KMS-11 (cell line): ENCODE measurements at regions not wholly inside any gene's neighbourhood (a gene's known extent, or its start where the extent isn't known, plus 50 kb on each side); places are given as distances from the start of the nearest gene placed in this dataset.
A peak's percentile ranks its signal among the peaks of the same experiment; 100 is the strongest.

ENCODE experiments used
- H2AFZ ChIP-seq: fragments of 200-600 bp; sonication (generic); 2 replicates; pipeline ENCODE4 v1.6.1; 2016; ENCODE audit warnings: antibody characterized with exemption, mixed run types, low read depth
- H3K27ac ChIP-seq: fragments of 200-600 bp; sonication (generic); 2 replicates; pipeline ENCODE4 v1.6.1; 2016; ENCODE audit warnings: mild to moderate bottlenecking, mixed run types
- H3K27me3 ChIP-seq: fragments of 200-600 bp; sonication (generic); 2 replicates; pipeline ENCODE4 v1.6.1; 2017; ENCODE audit warnings: mild to moderate bottlenecking, low read depth, mixed run types, moderate library complexity; ENCODE audit not compliant: insufficient read depth
- H3K36me3 ChIP-seq: fragments of 200-600 bp; sonication (generic); 2 replicates; pipeline ENCODE4 v1.6.1; 2017; ENCODE audit warnings: mild to moderate bottlenecking, mixed run types; ENCODE audit not compliant: insufficient read depth
- H3K4me1 ChIP-seq: fragments of 200-600 bp; sonication (generic); 2 replicates; pipeline ENCODE4 v1.6.1; 2016; ENCODE audit warnings: mild to moderate bottlenecking, low read depth, mixed run types; ENCODE audit not compliant: poor library complexity, severe bottlenecking
- H3K4me2 ChIP-seq: fragments of 200-600 bp; sonication (generic); 2 replicates; pipeline ENCODE4 v1.7.0; 2016; ENCODE audit warnings: mild to moderate bottlenecking, mixed run types
- H3K4me3 ChIP-seq: fragments of 200-600 bp; sonication (generic); IDR thresholded peaks from 2 replicates; pipeline ENCODE4 v1.6.1; 2017; ENCODE audit warnings: low read depth, low read length, mixed read lengths; ENCODE audit not compliant: insufficient read depth
- H3K79me2 ChIP-seq: fragments of 200-600 bp; sonication (generic); 2 replicates; pipeline ENCODE4 v1.6.1; 2016; ENCODE audit warnings: low read depth, mixed run types; ENCODE audit not compliant: insufficient read depth
- H3K9ac ChIP-seq: fragments of 200-600 bp; sonication (generic); 2 replicates; pipeline ENCODE4 v1.6.1; 2016; ENCODE audit warnings: mild to moderate bottlenecking, mixed run types
- H4K20me1 ChIP-seq: fragments of 200-600 bp; sonication (generic); 2 replicates; pipeline ENCODE4 v1.6.1; 2016; ENCODE audit warnings: mild to moderate bottlenecking, mixed run types; ENCODE audit not compliant: insufficient read depth
- CTCF ChIP-seq: fragments of 200-600 bp; sonication (generic); conservative IDR thresholded peaks from 2 replicates; pipeline ENCODE4 v1.6.1; 2017; ENCODE audit warnings: low read depth, mild to moderate bottlenecking, antibody characterized with exemption, low read length, moderate library complexity, mixed read lengths

GRCh38 chr6:23413327-23414050 lies 712.5 kb upstream of the NRSN1 start:
- Histone ChIP-seq H3K27ac (no peak overlapping the region), H3K4me1 (peaks cover 10% of the 10 kb centered on the region), H2AFZ (no peak overlapping the region), H3K27me3 (no peaks in the 10 kb centered on the region), H3K79me2 (no peaks in the 10 kb centered on the region), H4K20me1 (no peaks in the 10 kb centered on the region), H3K4me2 (no peak overlapping the region), H3K9ac (no peak overlapping the region), H3K4me3 (no peak overlapping the region), H3K36me3 (no peaks in the 10 kb centered on the region)
- TF ChIP-seq CTCF: no peak

- TF ChIP-seq CTCF: peak; percentile 35
- no peaks in the 10 kb centered on the region for H3K36me3 ChIP-seq
- H3K27me3 ChIP-seq: no peaks in the 10 kb centered on the region
- H3K4me1 ChIP-seq: peaks cover 10% of the 10 kb centered on the region
- no peaks in the 10 kb centered on the region for H4K20me1 ChIP-seq
- H3K27ac ChIP-seq: no peak overlapping the region
- no peak overlapping the region for H3K9ac ChIP-seq
- H3K4me2 ChIP-seq: no peak overlapping the region
- no peak overlapping the region for H3K4me3 ChIP-seq
- H2AFZ ChIP-seq: no peak overlapping the region
- no peaks in the 10 kb centered on the region for H3K79me2 ChIP-seq
These were observed 712.0 kb upstream of the NRSN1 start for GRCh38 chr6:23414051-23414445.

GRCh38 chr6:23414922-23415321 lies 711.1 kb upstream of the NRSN1 start:
- Histone ChIP-seq H4K20me1 (no peaks in the 10 kb centered on the region), H3K4me1 (peaks cover 10% of the 10 kb centered on the region), H3K9ac (no peak overlapping the region), H3K36me3 (no peaks in the 10 kb centered on the region), H2AFZ (no peak overlapping the region), H3K27ac (no peak overlapping the region), H3K27me3 (no peaks in the 10 kb centered on the region), H3K4me3 (no peak overlapping the region), H3K79me2 (no peaks in the 10 kb centered on the region), H3K4me2 (no peak overlapping the region)
- TF ChIP-seq CTCF: no peak

GRCh38 chr6:23415819-23416427 lies 710.1 kb upstream of the NRSN1 start:
- Histone ChIP-seq H4K20me1 (no peaks in the 10 kb centered on the region), H3K27ac (no peak overlapping the region), H3K27me3 (no peaks in the 10 kb centered on the region), H3K9ac (no peak overlapping the region), H2AFZ (no peak overlapping the region), H3K4me2 (no peak overlapping the region), H3K4me1 (peaks cover 10% of the 10 kb centered on the region), H3K36me3 (no peaks in the 10 kb centered on the region), H3K79me2 (no peaks in the 10 kb centered on the region), H3K4me3 (no peak overlapping the region)
- TF ChIP-seq CTCF: no peak
